IMR-90 (cell line): ENCODE measurements at regions not wholly inside any gene's neighbourhood (a gene's known extent, or its start where the extent isn't known, plus 50 kb on each side); places are given as distances from the start of the nearest gene placed in this dataset.

Experiments used
- CEBPB ChIP-seq: IDR thresholded peaks from 2 replicates; pipeline ENCODE4 v1.6.1; 2012; ENCODE audit warnings: low read depth, low read length, improper control_type of control experiment
- CHD1 ChIP-seq: IDR thresholded peaks from 2 replicates; pipeline ENCODE4 v1.6.1; 2012; ENCODE audit warnings: low read depth, low read length, improper control_type of control experiment
- FOS ChIP-seq: fragments of 150-350 bp; IDR thresholded peaks from 2 replicates; pipeline ENCODE4 v1.6.1; 2016; ENCODE audit warnings: low read depth, low read length
- MAFK ChIP-seq: IDR thresholded peaks from 2 replicates; pipeline ENCODE4 v1.6.1; 2012; ENCODE audit warnings: low read depth, low read length, improper control_type of control experiment
- MXI1 ChIP-seq: IDR thresholded peaks from 2 replicates; pipeline ENCODE4 v1.6.1; 2012; ENCODE audit warnings: low read depth, mild to moderate bottlenecking, low read length, moderate library complexity, borderline replicate concordance
- POLR2A ChIP-seq: IDR thresholded peaks from 2 replicates; pipeline ENCODE4 v1.6.1; 2012; ENCODE audit warnings: mild to moderate bottlenecking, low read depth, low read length
- RAD21 ChIP-seq: IDR thresholded peaks from 2 replicates; pipeline ENCODE4 v1.6.1; 2012; ENCODE audit warnings: low read length, improper control_type of control experiment
- RFX5 ChIP-seq: IDR thresholded peaks from 2 replicates; pipeline ENCODE4 v1.8.0; 2012; ENCODE audit warnings: low read depth, mild to moderate bottlenecking, low read length, moderate library complexity
- SMC3 ChIP-seq: fragments of 150-350 bp; IDR thresholded peaks from 2 replicates; pipeline ENCODE4 v1.6.1; 2016; ENCODE audit warnings: low read depth, mild to moderate bottlenecking, antibody characterized with exemption, low read length, moderate library complexity
- USF2 ChIP-seq: fragments of 150-350 bp; IDR thresholded peaks from 2 replicates; pipeline ENCODE4 v1.6.1; 2017; ENCODE audit warnings: mild to moderate bottlenecking, antibody characterized with exemption, low read length, low read depth
- TF ChIP-seq, protein P1 (sequence below): conservative IDR thresholded peaks from 2 replicates; pipeline ENCODE4 v1.5.1; 2012; ENCODE audit warnings: mild to moderate bottlenecking, low read depth, low read length, improper control_type of control experiment

DNA sequence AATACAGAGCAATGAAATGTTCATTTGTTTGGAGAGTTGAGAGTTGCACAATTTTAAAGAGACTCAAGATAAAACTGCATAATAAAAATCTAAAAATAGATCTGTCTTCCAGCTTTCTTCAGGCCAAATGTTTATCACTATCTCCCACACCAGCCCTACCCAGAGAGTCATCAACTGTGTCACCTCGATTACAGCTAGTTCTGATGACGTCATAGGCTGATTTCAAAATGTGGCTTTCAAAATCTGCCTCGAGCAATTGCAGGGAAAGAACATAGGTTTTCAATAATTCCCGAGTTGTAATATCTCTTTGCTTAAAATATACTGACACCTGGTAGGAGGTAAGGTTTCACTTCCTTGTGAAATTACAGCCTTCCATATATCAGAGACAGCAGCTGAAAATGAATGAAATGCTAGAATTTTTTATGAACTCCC, 677.6 kb upstream of the ID2 start:
- TF ChIP-seq RFX5 (no peak), POLR2A (no peak), SMC3 (no peak), USF2 (no peak), CEBPB (peak; percentile 94), MXI1 (no peak), RAD21 (no peak), MAFK (no peak), CHD1 (no peak), FOS (peak; percentile 93)
- TF ChIP-seq, protein P1, sequence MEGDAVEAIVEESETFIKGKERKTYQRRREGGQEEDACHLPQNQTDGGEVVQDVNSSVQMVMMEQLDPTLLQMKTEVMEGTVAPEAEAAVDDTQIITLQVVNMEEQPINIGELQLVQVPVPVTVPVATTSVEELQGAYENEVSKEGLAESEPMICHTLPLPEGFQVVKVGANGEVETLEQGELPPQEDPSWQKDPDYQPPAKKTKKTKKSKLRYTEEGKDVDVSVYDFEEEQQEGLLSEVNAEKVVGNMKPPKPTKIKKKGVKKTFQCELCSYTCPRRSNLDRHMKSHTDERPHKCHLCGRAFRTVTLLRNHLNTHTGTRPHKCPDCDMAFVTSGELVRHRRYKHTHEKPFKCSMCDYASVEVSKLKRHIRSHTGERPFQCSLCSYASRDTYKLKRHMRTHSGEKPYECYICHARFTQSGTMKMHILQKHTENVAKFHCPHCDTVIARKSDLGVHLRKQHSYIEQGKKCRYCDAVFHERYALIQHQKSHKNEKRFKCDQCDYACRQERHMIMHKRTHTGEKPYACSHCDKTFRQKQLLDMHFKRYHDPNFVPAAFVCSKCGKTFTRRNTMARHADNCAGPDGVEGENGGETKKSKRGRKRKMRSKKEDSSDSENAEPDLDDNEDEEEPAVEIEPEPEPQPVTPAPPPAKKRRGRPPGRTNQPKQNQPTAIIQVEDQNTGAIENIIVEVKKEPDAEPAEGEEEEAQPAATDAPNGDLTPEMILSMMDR, result no peak
